HG03039 (cell line): ENCODE measurements at regions not wholly inside any gene's neighbourhood (a gene's known extent, or its start where the extent isn't known, plus 50 kb on each side); places are given as distances from the start of the nearest gene placed in this dataset.
"Not testable (repeated sequence)": the region's sequence is repeated elsewhere in the genome, so short reads cannot be mapped to it uniquely, and the experiment has no call there.

Experiments
- ATAC-seq: cut with Tn5 transposase; IDR thresholded peaks from one replicate; pipeline ENCODE4 v1.9.1; 2021; ENCODE audit warnings: mild to moderate bottlenecking, moderate library complexity; ENCODE audit not compliant: unreplicated experiment

GRCh38 chr18:2144811-2145210, 426.5 kb downstream of the METTL4 start:
- no peak for ATAC-seq

GRCh38 chr18:2146092-2146491, 425.2 kb downstream of the METTL4 start:
- no peak for ATAC-seq

- no peak for ATAC-seq
These were observed 424.6 kb downstream of the METTL4 start for GRCh38 chr18:2146754-2147153.

GRCh38 chr18:2147476-2148230, 423.7 kb downstream of the METTL4 start:
- no peak for ATAC-seq

GRCh38 chr18:2148823-2149222, 422.5 kb downstream of the METTL4 start:
- ATAC-seq: no peak

GRCh38 chr18:2150566-2150965, 420.7 kb downstream of the METTL4 start:
- ATAC-seq: no peak

GRCh38 chr18:2154278-2154677, 417.0 kb downstream of the METTL4 start:
- ATAC-seq: no peak

- no peak for ATAC-seq
These were observed 406.4 kb downstream of the METTL4 start for GRCh38 chr18:2164644-2165550.

- ATAC-seq: not testable (repeated sequence)
These were observed 404.4 kb downstream of the METTL4 start for GRCh38 chr18:2166876-2167275.

- no peak for ATAC-seq
These were observed 403.3 kb downstream of the METTL4 start for GRCh38 chr18:2168022-2168421.

- no peak for ATAC-seq
These were observed 401.6 kb downstream of the METTL4 start for GRCh38 chr18:2169656-2170055.

GRCh38 chr18:2171840-2172625, 399.3 kb downstream of the METTL4 start:
- no peak for ATAC-seq

GRCh38 chr18:2172881-2173280, 398.4 kb downstream of the METTL4 start:
- no peak for ATAC-seq

GRCh38 chr18:2173486-2173885, 397.8 kb downstream of the METTL4 start:
- ATAC-seq: no peak

GRCh38 chr18:2178036-2178435, 393.3 kb downstream of the METTL4 start:
- no peak for ATAC-seq

GRCh38 chr18:2179498-2180183, 391.7 kb downstream of the METTL4 start:
- ATAC-seq: no peak

- ATAC-seq: no peak
These were observed 390.7 kb downstream of the METTL4 start for GRCh38 chr18:2180586-2180985.

GRCh38 chr18:2183432-2183831, 387.9 kb downstream of the METTL4 start:
- no peak for ATAC-seq

- no peak for ATAC-seq
These were observed 384.3 kb downstream of the METTL4 start for GRCh38 chr18:2186967-2187366.

GRCh38 chr18:2188258-2188657, 383.0 kb downstream of the METTL4 start:
- no peak for ATAC-seq
